ENCODE measurements at regions not wholly inside any gene's neighbourhood (a gene's known extent, or its start where the extent isn't known, plus 50 kb on each side); places are given as distances from the start of the nearest gene placed in this dataset.

DNA sequence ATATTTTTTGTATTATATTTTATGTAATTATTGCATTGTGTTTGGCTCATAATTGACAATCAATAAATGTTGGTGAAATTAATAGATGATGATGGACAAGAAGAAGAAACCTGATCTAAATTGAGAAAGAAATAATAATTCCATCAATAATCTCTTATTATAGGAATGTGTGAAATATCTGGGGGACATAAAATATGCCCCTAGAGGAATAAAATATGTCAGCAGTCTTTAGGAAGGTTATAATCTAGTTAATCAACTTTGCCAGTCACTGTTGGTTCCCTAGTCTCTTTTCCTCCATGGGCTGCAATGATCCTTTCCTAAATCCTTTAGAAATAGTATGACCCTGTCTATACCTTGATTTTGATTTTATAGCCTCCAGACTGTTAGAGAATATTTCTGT is 549.7 kb upstream of the ADGRL4 start:
- Histone ChIP-seq H3K27ac (no peak overlapping the region), H3K27me3 (replicated peaks in 1 of 7) (no peaks in the 10 kb centered on the region), H3K9me3 (peaks cover 0 to 18% (median 4%) of the 10 kb centered on the region in 8 donors), H3K4me3 (no peak overlapping the region), H3K4me1 (no peaks in the 10 kb centered on the region), H3K36me3 (no peaks in the 10 kb centered on the region)
- TF ChIP-seq, protein P1, sequence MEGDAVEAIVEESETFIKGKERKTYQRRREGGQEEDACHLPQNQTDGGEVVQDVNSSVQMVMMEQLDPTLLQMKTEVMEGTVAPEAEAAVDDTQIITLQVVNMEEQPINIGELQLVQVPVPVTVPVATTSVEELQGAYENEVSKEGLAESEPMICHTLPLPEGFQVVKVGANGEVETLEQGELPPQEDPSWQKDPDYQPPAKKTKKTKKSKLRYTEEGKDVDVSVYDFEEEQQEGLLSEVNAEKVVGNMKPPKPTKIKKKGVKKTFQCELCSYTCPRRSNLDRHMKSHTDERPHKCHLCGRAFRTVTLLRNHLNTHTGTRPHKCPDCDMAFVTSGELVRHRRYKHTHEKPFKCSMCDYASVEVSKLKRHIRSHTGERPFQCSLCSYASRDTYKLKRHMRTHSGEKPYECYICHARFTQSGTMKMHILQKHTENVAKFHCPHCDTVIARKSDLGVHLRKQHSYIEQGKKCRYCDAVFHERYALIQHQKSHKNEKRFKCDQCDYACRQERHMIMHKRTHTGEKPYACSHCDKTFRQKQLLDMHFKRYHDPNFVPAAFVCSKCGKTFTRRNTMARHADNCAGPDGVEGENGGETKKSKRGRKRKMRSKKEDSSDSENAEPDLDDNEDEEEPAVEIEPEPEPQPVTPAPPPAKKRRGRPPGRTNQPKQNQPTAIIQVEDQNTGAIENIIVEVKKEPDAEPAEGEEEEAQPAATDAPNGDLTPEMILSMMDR (IDR thresholded peaks at IDR 0.05 in 8 of 11, conservative IDR thresholded peaks at IDR 0.05 in 3 of 11) = no peak
- TF ChIP-seq POLR2AphosphoS5 (IDR thresholded peaks at IDR 0.05) (no peak), POLR2A (IDR thresholded peaks at IDR 0.05) (no peak)
- DNase-seq = no peak
- intact Hi-C loops (cut with DNase I; ENCODE audit: low total_unique reads) = no loop called here

DNA sequence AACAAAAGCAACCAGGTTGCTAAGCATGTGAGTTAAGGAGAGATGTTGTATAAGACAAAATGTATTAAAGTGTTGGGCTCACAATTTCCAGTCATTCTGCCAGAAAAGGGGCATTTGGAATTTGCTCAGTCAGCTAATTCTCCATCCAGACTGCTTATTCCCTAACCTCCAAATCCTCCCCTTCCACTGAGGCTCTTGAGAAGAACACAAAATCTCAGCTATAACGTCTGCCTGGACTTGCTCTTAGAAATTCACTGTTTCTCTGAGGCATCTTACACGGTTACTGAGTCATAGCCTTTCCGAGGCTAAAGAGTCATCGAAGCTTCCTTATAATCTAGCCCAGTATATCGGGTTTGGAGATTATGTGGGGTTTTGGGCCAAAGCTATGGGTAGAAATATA is 548.2 kb upstream of the ADGRL4 start:
- no peak overlapping the region for H3K4me3 ChIP-seq
- H3K4me1 ChIP-seq = no peaks in the 10 kb centered on the region
- no peaks in the 10 kb centered on the region for H3K36me3 ChIP-seq
- intact Hi-C loops (cut with DNase I; ENCODE audit: low total_unique reads) = no loop called here
- WGBS, 5 donors = 62 to 84% (median 70%) methylated on average over 5 of the region's 5 CpGs
- TF ChIP-seq, protein P1 (IDR thresholded peaks at IDR 0.05 in 8 of 11, conservative IDR thresholded peaks at IDR 0.05 in 3 of 11) = no peak
- TF ChIP-seq POLR2A (IDR thresholded peaks at IDR 0.05) (no peak), POLR2AphosphoS5 (IDR thresholded peaks at IDR 0.05) (no peak)
- peaks cover 0 to 13% (median 2%) of the 10 kb centered on the region in 8 donors for H3K9me3 ChIP-seq
- no peak for DNase-seq
- no peaks in the 10 kb centered on the region for H3K27me3 ChIP-seq (replicated peaks in 1 of 7)
- no peak overlapping the region for H3K27ac ChIP-seq

DNA sequence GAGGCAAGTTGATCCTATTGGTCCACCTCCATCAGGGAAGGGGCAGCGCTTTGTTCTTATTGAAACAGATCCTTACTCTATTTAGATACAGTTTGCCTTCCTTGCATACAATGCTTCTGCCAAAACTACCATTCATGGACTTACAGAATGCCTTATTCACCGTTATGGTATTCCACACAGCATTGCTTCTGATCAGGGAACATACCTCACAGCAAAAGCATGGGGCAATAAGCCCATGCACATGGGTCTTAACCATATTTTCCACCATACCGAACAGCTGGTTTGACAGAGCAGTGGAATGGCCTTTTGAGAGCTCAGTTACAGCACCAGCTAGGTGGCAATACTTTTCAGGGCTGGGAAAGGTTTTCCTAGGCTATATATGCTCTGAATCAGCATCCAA is 544.8 kb upstream of the ADGRL4 start:
- WGBS, 5 donors = 52 to 62% (median 56%) methylated on average over 3 of the region's 3 CpGs
- TF ChIP-seq, protein P1 (IDR thresholded peaks at IDR 0.05 in 8 of 11, conservative IDR thresholded peaks at IDR 0.05 in 3 of 11) = no peak
- TF ChIP-seq POLR2A (IDR thresholded peaks at IDR 0.05) (no peak), POLR2AphosphoS5 (IDR thresholded peaks at IDR 0.05) (no peak)
- intact Hi-C loops (cut with DNase I; ENCODE audit: low total_unique reads) = no loop called here
- Histone ChIP-seq H3K9me3 (peaks cover 0 to 7% (median 0%) of the 10 kb centered on the region in 8 donors), H3K27me3 (replicated peaks in 1 of 7) (no peaks in the 10 kb centered on the region), H3K4me1 (no peaks in the 10 kb centered on the region), H3K36me3 (no peaks in the 10 kb centered on the region), H3K27ac (no peak overlapping the region), H3K4me3 (no peak overlapping the region)
- no peak for DNase-seq

DNA sequence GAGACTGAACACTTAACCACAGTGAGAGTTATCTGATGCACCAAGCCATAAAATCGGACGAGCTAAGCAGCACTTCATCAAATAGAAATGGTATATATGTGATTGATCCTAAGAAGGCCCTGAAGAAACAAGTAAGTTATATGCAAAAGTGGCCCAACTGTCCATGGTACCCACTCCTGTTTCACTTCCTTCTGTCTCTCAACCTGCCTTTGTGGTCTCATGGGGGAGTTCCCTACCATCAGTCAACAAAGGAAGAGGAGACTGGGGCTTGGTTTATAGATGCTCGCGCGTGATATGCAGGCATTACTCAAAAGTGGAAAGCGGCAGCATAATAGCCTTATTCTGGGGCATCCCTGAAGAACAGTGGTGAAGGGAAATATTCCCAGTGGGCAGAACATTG is 543.9 kb upstream of the ADGRL4 start:
- WGBS, 5 donors = 78 to 92% (median 90%) methylated on average over 6 of the region's 6 CpGs
- no peak overlapping the region for H3K4me3 ChIP-seq
- TF ChIP-seq POLR2A (IDR thresholded peaks at IDR 0.05) (no peak), POLR2AphosphoS5 (IDR thresholded peaks at IDR 0.05) (no peak)
- TF ChIP-seq, protein P1 (IDR thresholded peaks at IDR 0.05 in 8 of 11, conservative IDR thresholded peaks at IDR 0.05 in 3 of 11) = no peak
- no peaks in the 10 kb centered on the region for H3K4me1 ChIP-seq
- H3K27me3 ChIP-seq (replicated peaks in 1 of 7) = no peaks in the 10 kb centered on the region
- DNase-seq = no peak
- peaks cover 0 to 7% (median 0%) of the 10 kb centered on the region in 8 donors for H3K9me3 ChIP-seq
- intact Hi-C loops (cut with DNase I; ENCODE audit: low total_unique reads) = no loop called here
- H3K36me3 ChIP-seq = no peaks in the 10 kb centered on the region
- H3K27ac ChIP-seq = no peak overlapping the region
